Kidney epithelial cell (primary cell): ENCODE measurements at regions not wholly inside any gene's neighbourhood (a gene's known extent, or its start where the extent isn't known, plus 50 kb on each side); places are given as distances from the start of the nearest gene placed in this dataset.

Experiments
- DNase-seq: peaks from one replicate; pipeline ENCODE4 v3.0.0-alpha.2; 2010; ENCODE audit warnings: low read depth
- H3K27me3 ChIP-seq: 2 replicates; pipeline ENCODE4 v1.6.0; 2011; ENCODE audit warnings: low read length; ENCODE audit not compliant: control insufficient read depth, insufficient read depth
- H3K36me3 ChIP-seq: 2 replicates; pipeline ENCODE4 v1.5.1; 2011; ENCODE audit warnings: low read length; ENCODE audit not compliant: control insufficient read depth, insufficient read depth
- H3K4me3 ChIP-seq: 2 replicates; pipeline ENCODE4 v1.5.1; 2011; ENCODE audit warnings: low read depth, mild to moderate bottlenecking, control low read depth, low read length
- TF ChIP-seq, protein P1 (sequence below): IDR thresholded peaks from 2 replicates; pipeline ENCODE4 v1.5.1; 2011; ENCODE audit warnings: mild to moderate bottlenecking, moderate library complexity, low read length, control low read depth, inconsistent platforms; ENCODE audit not compliant: insufficient read depth, poor library complexity, severe bottlenecking

DNA sequence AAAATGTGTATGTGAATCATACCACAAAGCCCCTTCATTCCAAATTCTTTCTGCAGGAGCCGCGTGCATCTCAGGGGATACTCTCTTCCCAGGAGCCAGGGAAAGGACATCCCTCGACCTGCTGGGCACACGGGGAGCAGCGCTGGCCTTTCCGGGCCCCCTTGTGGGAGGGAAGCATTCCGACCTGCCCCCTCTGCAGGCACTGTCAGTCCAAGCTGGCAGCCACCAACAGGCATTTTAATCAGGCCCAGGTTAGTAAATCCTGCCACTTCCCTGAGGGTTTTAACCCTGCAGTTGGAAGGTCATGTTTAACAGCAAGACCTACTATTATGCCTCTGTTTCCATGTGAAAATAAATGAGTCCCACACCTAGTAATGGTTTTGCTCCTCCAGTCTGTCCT, 391.5 kb downstream of the SHANK2 start:
- TF ChIP-seq, protein P1, sequence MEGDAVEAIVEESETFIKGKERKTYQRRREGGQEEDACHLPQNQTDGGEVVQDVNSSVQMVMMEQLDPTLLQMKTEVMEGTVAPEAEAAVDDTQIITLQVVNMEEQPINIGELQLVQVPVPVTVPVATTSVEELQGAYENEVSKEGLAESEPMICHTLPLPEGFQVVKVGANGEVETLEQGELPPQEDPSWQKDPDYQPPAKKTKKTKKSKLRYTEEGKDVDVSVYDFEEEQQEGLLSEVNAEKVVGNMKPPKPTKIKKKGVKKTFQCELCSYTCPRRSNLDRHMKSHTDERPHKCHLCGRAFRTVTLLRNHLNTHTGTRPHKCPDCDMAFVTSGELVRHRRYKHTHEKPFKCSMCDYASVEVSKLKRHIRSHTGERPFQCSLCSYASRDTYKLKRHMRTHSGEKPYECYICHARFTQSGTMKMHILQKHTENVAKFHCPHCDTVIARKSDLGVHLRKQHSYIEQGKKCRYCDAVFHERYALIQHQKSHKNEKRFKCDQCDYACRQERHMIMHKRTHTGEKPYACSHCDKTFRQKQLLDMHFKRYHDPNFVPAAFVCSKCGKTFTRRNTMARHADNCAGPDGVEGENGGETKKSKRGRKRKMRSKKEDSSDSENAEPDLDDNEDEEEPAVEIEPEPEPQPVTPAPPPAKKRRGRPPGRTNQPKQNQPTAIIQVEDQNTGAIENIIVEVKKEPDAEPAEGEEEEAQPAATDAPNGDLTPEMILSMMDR = no peak
- no peak for DNase-seq
- H3K36me3 ChIP-seq = no peaks in the 10 kb centered on the region

DNA sequence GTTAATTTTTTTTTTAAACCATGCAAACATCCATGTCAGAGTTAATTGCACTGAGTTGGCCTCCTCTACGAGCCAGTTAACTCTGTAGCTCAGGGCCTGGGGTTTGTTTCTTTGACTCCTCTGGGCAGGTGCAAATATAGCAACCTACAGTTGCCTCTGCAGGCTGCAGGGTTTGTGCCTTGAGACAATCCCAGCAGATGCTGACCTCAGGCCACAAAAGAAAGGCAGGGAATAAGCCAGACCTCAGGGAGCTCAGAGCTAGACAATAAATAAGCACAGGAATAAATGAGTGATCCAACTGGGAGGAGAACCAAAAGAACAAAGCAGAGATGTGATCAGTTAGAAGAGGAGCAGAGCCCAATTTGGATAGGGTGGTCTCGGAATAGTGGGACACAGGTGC, 390.8 kb downstream of the SHANK2 start:
- TF ChIP-seq, protein P1 = no peak
- no peak overlapping the region for H3K4me3 ChIP-seq
- no peak for DNase-seq
- no peaks in the 10 kb centered on the region for H3K36me3 ChIP-seq
- no peaks in the 10 kb centered on the region for H3K27me3 ChIP-seq

More for the DNA sequence above, 391.5 kb downstream of the SHANK2 start:
- Histone ChIP-seq H3K27me3 (no peaks in the 10 kb centered on the region), H3K4me3 (no peak overlapping the region)

- DNase-seq = no peak
- TF ChIP-seq, protein P1 = no peak
- H3K4me3 ChIP-seq = no peak overlapping the region
Measured at GRCh38 chr11:70862093-70862492, 390.3 kb downstream of the SHANK2 start.

DNA sequence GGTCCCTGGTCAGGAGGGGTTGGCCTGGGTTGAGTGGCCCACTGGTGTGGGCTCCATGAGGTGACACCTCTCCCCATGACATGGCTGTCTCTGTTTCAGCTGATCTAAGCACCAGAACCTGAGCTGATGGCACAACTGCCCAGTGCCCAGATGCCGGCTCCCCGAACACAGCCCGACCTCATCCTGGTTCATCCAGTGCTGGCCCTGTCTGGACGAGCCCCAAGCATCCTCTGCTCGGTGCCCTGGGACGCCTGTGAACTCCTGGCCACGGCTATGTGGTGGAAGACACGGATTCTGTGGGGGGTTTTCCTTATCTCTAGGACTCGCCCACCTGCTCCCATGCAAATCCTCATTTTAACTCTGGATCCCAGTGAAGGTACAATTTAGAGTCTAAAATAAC, 389.2 kb downstream of the SHANK2 start:
- H3K4me3 ChIP-seq = no peak overlapping the region
- H3K36me3 ChIP-seq = no peaks in the 10 kb centered on the region
- no peak for DNase-seq
- no peaks in the 10 kb centered on the region for H3K27me3 ChIP-seq
- TF ChIP-seq, protein P1 = no peak

More at GRCh38 chr11:70862093-70862492, 390.3 kb downstream of the SHANK2 start:
- no peaks in the 10 kb centered on the region for H3K27me3 ChIP-seq
- H3K36me3 ChIP-seq = no peaks in the 10 kb centered on the region

DNA sequence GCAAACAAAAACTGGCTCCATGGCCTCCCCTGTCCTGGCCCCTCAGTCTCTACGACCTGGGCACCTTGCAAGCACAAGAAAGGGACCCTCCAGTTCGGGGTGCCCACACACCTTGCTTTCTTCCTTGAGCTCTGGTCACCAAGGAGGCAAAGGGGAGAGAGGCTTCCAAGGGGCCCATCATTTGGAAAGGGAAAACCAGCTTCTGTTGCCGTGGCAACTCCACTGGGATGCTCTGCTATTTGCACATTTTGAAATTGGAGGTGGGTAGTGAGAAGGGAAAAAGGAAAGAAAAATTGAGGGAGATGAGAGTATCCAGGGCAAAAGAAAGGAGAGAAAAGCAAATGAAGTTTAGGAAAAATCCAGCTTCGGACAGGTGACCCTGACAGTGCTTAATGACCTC, 388.4 kb downstream of the SHANK2 start:
- H3K36me3 ChIP-seq = no peaks in the 10 kb centered on the region
- H3K4me3 ChIP-seq = no peak overlapping the region
- DNase-seq = no peak
- TF ChIP-seq, protein P1 = no peak
- no peaks in the 10 kb centered on the region for H3K27me3 ChIP-seq

GRCh38 chr11:70865356-70865755, 387.0 kb downstream of the SHANK2 start:
- H3K4me3 ChIP-seq = no peak overlapping the region
- no peaks in the 10 kb centered on the region for H3K27me3 ChIP-seq
- DNase-seq = no peak
- H3K36me3 ChIP-seq = no peaks in the 10 kb centered on the region
- TF ChIP-seq, protein P1 = no peak
